ENCODE measurements at regions not wholly inside any gene's neighbourhood (a gene's known extent, or its start where the extent isn't known, plus 50 kb on each side); places are given as distances from the start of the nearest gene placed in this dataset.

- DNase-seq: no peak
Observed at GRCh38 chr10:78817361-78817760, 251.4 kb upstream of the ZMIZ1 start.

DNA sequence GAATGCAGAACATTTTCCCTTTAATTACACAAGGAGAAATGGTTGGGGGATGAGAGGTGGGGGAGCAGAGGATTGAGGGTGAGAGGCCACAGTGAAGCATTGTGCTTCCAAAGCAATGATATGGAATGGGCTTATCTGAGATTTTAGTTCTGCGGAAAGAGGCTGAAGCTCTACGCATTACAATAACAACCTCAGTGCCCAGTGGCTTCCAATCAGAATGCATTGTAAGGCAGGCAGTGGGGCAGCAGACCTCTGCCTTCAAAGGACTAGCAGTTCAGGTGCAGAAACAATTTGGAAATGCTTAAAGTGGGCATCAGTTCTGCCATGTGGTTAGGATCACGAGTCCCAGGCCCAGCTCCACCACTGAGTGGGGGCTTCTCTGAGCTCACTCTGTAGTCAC lies 251.0 kb upstream of the ZMIZ1 start:
- no peak for DNase-seq

DNA sequence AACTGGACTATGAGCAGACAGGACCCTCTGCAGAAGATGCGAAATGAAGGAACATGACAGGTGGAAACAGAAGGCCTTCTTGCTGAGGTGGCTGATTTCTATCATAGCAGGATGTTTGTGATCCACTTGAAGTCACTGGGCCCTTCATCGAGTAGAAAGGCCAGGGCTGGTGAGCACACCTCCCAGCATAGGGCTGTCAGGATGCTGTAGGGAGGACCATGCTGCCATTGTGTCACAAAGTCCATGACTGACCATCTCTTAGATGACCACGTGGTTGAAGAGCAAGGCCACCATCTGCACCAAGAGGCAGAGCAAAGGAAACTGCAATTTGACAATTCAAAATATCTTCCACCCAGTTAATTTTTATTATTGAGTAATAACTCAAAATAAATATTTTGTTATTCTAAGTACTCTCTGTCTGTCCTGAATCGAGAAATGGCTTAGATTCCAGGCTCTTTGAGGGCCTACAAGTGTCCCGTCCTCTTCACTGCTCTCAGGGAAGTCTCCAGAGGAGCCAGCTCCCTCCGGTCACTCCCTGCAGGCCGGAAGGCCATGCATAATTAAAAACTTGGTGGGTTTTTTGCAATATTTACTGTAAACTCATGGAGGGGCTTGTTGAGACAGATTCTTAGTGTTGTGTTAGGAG lies 249.3 kb upstream of the ZMIZ1 start:
- DNase-seq: no peak

DNA sequence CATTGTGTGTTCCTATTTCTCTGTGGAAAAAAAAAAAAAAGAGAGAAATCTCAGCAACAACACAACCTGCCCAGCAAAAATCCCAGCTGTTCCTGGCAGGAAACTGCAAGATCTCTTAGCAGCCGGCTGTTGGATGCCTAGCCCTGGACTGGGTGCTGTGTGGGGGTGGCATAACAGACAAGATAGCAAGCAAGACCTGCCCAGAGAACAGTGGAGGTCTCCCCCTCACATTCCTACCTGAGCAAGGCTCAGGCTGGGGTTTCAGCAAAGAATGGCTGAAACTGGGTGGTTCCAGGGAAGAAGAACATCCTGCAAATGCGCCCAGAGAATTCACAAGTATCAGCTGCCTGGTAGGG lies 248.8 kb upstream of the ZMIZ1 start:
- DNase-seq: no peak

DNA sequence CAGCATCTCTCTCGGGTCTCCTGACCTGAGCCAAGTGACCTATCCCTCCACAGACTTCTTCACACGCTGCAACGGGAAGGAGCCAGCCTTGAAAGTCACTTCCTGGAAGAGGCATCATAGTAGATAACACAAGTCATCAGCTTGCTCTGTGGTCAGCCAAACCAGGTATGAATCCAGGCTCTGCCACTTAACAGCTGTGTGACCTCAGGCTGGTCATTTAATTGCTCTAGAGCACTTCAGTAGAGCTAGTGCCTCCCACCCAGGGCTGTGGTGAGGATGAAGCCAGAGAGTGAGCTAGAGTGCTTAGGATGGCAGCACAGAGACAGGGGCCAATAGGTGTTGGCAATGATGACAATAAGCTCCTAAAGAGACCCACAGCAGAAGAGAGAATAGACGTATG lies 247.7 kb upstream of the ZMIZ1 start:
- DNase-seq: no peak

DNA sequence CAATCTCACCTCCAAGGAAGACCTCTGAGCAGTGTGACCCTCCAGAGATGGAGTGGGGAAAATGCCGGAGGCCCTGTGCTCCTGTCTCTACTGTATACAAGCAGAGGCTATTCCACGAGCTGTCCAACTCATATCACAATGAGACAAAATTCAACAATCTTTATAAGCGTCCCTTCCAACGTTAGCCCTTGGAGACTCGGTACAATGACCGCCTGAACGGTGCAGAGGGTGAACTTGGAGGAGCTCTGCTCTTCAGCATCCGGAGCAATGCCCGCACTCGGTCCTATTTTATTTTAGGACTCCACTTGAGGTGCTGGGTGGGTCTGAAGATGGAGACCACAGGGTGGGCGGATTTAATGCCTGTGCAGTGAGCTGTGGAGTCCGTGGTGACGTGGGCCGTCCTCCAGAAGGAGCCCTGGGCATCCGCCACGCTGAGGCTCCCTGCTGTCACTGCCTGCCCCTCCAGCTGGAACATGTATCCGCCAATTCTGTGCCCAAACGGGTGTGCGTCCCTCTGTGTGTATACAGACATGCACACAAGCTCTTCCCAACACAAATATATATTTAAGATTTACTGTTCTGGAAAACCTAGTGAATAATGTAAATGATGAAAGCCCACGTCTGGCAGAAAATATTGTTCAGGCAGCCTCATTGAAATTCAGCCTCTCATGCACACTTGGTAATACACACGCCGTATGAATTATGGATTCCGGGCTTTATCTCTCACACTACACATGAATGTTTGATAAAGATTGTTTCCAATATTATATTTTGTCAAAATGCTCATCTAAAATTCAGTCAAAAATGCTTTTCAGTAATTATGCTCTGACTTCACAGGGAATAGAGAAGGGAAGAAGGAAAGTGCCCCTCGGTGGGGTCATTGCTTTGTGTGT lies 239.9 kb upstream of the ZMIZ1 start:
- DNase-seq: no peak

GRCh38 chr10:78829565-78829964 lies 239.2 kb upstream of the ZMIZ1 start:
- DNase-seq: peak; percentile 58

GRCh38 chr10:78830062-78830975 lies 238.4 kb upstream of the ZMIZ1 start:
- DNase-seq: peak; percentile 35

GRCh38 chr10:78830976-78831375 lies 237.8 kb upstream of the ZMIZ1 start:
- DNase-seq: no peak

GRCh38 chr10:78831461-78831860 lies 237.3 kb upstream of the ZMIZ1 start:
- DNase-seq: no peak

- DNase-seq: no peak
Observed at GRCh38 chr10:78832281-78832680, 236.5 kb upstream of the ZMIZ1 start.

- DNase-seq: no peak
Observed at GRCh38 chr10:78838141-78838657, 230.6 kb upstream of the ZMIZ1 start.

- DNase-seq: no peak
Observed at GRCh38 chr10:78843495-78843894, 225.3 kb upstream of the ZMIZ1 start.

DNA sequence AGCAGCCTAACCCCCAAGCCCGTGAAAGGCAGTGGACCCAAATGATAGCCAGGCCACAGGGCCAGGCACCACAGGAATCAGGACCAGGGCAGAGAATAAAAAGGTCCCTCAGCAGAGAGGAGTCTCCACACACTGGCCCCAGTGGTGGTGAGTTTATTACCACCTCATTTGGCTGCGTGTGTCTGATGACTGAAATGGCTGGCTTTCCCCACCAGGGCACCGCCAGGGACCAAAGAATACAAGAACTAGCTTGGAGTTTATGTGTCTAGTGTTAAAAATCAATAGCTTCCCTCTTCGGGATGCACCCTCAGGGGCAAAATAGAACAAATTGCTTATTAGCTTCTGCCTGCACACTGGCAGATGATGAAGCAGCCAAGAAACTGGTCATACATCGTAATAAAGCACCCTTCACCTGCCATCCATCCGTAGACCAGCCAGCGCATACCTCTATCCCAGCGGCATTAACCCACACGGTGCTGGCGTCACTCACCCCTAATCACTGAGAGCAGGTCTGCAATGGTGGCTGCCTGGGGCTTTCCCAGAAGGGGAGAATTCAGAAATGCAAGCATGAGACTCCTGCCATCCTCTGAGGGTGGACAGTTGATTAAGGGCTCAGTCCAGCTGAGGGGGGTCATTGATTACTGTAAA lies 223.7 kb upstream of the ZMIZ1 start:
- no peak for DNase-seq

- DNase-seq: no peak
Observed at GRCh38 chr10:78846071-78846470, 222.7 kb upstream of the ZMIZ1 start.

- no peak for DNase-seq
Observed at GRCh38 chr10:78846760-78847159, 222.0 kb upstream of the ZMIZ1 start.

GRCh38 chr10:78847485-78847884 lies 221.3 kb upstream of the ZMIZ1 start:
- DNase-seq: no peak

DNA sequence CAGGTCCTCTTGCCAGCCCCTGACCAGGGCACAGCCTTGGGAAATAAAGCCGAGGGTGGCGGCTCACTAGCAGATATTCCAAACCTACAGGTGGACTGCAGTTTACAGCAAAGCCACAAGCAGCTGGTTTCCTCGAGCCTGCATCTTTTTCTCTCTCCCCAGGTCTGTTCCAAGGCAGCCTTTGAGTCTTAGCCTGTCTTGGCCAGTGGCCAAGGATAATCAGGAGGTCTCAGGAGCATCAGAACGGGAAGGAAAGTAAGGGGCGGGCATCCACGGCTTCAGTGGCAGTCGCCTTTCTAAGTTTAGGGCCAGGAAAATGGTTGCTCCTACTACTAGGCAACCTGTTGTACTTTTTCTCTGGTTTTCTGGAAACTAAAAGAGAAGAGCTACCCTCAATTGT lies 219.7 kb upstream of the ZMIZ1 start:
- DNase-seq: no peak

DNA sequence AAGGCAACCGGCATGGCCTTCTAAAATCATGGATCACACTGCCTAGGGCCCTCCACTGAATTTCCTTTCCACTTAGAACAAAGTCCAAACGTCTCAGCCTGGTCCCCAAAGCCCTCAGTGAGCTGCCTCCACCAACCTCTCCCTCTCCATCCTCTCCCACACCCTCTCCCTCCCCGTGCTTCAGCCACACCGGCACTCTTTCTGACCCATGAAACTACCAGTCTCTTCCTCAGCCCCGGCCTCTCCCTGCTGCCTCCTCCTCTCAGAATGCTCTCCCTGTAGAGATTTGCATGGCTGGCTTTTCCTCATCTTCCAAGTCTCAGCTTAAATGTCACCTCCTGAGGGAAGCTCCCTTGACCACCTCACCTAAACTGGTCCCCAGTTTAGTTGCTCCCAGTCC lies 219.0 kb upstream of the ZMIZ1 start:
- no peak for DNase-seq

GRCh38 chr10:78850644-78851435 lies 217.9 kb upstream of the ZMIZ1 start:
- no peak for DNase-seq

DNA sequence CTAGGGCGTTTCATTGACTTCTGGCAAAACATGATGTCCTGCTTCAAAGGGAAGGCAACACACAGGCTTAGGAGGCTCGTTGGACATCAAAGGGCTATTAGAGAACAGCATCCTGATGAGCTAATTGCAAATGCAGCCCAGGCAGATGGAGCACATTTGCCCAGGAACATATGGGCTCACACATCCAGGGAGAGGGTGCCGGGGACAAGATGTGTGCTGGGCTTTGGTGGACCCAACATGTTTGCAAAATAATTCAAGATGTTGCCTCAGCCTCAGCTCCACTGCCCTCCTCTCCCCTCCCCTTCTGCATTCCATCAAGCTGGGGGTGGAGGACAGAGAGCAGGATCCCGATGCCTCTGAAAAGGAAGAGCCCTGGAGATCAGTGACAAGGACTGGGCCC lies 217.1 kb upstream of the ZMIZ1 start:
- no peak for DNase-seq
